Lower leg skin (tissue), 3 donors: ENCODE measurements at regions not wholly inside any gene's neighbourhood (a gene's known extent, or its start where the extent isn't known, plus 50 kb on each side); places are given as distances from the start of the nearest gene placed in this dataset.

Experiments
- CTCF ChIP-seq, 3 donors: fragments of 450-650 bp; IDR thresholded peaks; one replicate each; pipeline ENCODE4 v1.5.1; 2016; ENCODE audit warnings: antibody characterized with exemption in 3 of 3, mild to moderate bottlenecking in 3 of 3, moderate library complexity in 2 of 3
- POLR2A ChIP-seq, 2 donors: fragments of 450-650 bp; IDR thresholded peaks; one replicate each; pipeline ENCODE4 v1.6.1; 2016 to 2017; ENCODE audit warnings: antibody characterized with exemption in 2 of 2, mild to moderate bottlenecking in 1 of 2, moderate library complexity in 1 of 2

DNA sequence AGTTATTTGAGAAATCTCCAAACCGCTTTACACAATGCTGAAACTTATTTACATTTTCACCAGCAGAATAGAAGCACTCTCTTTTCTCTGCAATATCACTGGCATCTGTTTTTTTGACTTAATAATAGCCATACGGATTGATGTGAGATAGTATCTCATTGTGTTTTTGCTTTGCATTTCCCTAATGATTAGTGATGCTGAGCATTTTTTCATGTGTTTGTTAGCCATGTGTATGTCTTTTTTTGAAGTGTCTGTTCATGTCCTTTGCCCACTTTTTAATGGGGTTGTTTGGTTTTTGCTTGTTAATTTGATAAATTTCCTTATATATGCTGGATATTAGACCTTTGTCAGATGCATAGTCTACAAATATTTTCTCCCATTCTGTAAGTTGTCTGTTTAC is 73.6 kb downstream of the FBXO5 start:
- TF ChIP-seq CTCF (IDR thresholded peaks at IDR 0.05) = no peak
- no peak for TF ChIP-seq POLR2A (IDR thresholded peaks at IDR 0.05)
